GM08714 (cell line): ENCODE measurements at regions not wholly inside any gene's neighbourhood (a gene's known extent, or its start where the extent isn't known, plus 50 kb on each side); places are given as distances from the start of the nearest gene placed in this dataset.

Experiments
- H3K4me3 ChIP-seq: fragments of 200-500 bp; sonication (Bioruptor generic); 2 replicates; pipeline ENCODE4 v1.5.1; 2014; ENCODE audit warnings: mild to moderate bottlenecking, low read length, inconsistent platforms
- ZNF274 ChIP-seq: IDR thresholded peaks from 2 replicates; pipeline ENCODE4 v1.6.1; 2012; ENCODE audit warnings: mild to moderate bottlenecking, low read depth, low read length

DNA sequence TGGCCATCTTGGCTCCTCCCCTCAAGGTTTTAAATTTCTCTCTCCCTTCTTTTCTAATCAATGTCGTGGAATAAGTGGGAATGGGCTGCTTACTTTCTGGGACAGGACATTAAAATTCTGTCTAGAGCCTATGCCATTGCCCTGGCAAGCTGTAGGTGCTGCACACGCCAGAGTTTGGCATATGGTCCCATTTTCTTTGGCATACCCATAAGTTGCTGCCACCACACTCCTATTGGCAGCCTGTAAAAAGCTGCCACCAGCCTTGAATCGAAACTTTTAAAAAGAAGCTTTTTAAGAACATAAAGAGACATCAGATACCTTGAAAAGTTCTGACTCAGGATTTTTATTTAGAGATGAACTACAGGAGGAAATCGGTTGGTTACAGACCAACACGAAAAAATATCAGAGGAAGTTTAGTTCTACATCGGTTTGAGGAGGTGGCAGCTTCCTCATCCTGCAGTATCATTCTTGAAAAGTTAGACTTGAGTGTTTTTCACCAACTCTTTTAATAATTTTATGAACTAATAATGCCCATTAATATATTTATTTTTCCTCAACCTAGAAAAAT is 517.8 kb upstream of the ANO5 start:
- H3K4me3 ChIP-seq: no peak overlapping the region
- no peak for TF ChIP-seq ZNF274

DNA sequence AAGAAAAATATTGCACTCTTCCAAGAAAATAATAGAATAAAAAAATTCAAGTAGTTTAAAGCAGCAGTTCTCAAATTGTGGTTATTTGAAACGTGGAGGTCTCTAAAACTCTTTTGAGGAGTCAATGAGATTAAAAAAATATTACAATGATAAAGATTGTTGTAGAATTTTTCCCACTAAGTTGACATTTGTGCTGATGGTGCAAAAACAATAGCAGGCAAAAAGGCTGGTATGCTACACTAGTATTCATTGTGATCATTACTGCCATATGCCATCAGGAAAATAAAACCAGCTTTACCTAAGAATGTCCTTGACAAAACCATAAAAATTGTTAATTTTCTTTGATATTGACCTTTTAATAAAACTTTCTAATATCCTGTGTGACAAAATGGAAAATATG is 505.2 kb upstream of the ANO5 start:
- no peak overlapping the region for H3K4me3 ChIP-seq
- no peak for TF ChIP-seq ZNF274

GRCh38 chr11:21704539-21704938 is 488.3 kb upstream of the ANO5 start:
- TF ChIP-seq ZNF274: no peak
- no peak overlapping the region for H3K4me3 ChIP-seq

DNA sequence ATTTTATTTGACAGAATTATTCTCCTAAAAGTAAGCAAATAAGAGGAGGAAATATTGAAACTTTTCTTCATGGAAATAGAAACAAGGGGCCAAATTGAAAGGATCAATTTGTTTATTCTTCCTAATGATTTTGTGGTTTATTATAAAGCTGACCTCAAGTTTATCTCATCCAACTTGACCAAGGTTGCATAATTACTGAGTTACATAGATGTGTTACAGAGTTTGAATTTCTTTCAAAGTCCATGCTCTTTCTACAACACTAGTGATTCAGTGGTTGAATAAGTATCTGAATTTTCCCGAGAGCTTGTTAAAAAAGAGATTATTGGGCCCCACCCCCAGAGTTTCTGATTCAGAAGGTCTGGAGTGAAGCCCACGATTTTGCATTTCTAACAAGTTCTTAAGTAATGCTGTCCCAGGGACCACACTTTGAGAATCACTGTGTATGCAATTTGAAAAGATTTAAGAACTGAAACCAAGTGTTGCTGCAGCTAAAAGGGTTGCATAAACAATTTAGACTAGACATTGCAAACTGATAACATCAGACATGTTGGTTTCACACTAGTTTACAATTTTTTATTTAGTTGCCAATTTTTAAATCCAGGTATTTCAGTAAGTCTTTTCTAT is 485.7 kb upstream of the ANO5 start:
- no peak for TF ChIP-seq ZNF274
- H3K4me3 ChIP-seq: no peak overlapping the region

DNA sequence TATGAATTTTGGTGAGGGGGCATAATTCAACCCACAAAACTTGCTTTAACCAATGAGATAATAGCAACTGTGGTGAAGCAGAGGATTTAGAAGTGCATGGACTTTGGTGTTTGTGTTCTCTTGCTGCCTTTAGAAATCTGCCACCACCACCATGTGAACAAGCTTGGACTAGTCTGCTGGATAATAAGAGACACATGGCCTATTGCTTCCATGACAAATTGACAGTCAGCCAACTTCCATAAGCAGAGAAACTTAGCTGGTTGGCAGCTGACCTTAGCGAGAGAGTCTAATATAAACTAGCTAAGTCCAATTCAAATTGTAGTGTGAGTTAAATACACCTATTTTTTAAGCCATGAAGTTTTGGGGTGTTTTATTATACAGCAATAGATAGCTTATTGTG is 482.1 kb upstream of the ANO5 start:
- TF ChIP-seq ZNF274: no peak
- H3K4me3 ChIP-seq: no peak overlapping the region

DNA sequence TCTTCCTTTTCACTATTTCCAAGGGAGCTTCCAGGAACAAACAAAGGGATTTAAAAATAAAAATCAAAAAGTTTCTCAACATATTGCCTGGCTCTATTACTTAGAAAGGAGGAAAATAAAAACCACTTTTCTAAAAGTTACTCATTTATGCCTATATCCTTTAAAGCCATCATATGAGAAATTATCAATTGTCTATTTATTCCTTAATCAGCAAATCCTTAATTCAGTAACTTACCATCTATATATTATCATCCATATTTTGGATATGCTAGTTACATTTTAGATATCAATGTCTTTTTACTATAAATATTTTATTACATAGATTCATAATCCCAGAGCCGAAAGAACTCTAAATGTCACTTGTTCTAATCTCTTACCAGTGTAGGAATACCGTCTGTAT is 481.5 kb upstream of the ANO5 start:
- TF ChIP-seq ZNF274: no peak
- H3K4me3 ChIP-seq: no peak overlapping the region

GRCh38 chr11:21723678-21724077 is 469.2 kb upstream of the ANO5 start:
- H3K4me3 ChIP-seq: no peak overlapping the region
- no peak for TF ChIP-seq ZNF274

- no peak for TF ChIP-seq ZNF274
- H3K4me3 ChIP-seq: no peak overlapping the region
Observed at GRCh38 chr11:21727102-21727501, 465.8 kb upstream of the ANO5 start.

DNA sequence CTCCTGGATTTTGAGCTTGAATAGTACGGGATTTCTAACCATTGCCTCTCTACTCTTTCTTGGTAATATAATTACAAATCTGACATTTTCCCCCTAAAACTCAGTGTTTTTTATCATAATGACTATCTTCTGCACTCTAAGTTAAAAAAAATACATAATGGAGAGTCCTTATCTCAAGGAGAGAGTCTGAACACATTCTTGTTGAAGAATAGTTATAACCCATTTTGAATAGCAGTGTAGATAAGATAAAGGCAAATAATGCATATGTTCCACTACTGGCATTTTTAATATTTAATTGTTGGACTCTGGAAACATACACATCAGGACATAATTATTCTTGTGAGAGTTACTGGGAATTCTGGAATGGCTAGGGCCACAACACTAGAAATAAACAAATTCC is 456.5 kb upstream of the ANO5 start:
- no peak overlapping the region for H3K4me3 ChIP-seq
- TF ChIP-seq ZNF274: no peak

GRCh38 chr11:21752475-21753243 is 440.2 kb upstream of the ANO5 start:
- H3K4me3 ChIP-seq: peak overlapping the region; percentile 70

GRCh38 chr11:21753244-21753767 is 439.6 kb upstream of the ANO5 start:
- H3K4me3 ChIP-seq: peak overlapping the region; percentile 70; the same call in 1 of the 2 replicates

- no peak for TF ChIP-seq ZNF274
- no peak overlapping the region for H3K4me3 ChIP-seq
Observed at GRCh38 chr11:21761000-21761399, 431.9 kb upstream of the ANO5 start.

DNA sequence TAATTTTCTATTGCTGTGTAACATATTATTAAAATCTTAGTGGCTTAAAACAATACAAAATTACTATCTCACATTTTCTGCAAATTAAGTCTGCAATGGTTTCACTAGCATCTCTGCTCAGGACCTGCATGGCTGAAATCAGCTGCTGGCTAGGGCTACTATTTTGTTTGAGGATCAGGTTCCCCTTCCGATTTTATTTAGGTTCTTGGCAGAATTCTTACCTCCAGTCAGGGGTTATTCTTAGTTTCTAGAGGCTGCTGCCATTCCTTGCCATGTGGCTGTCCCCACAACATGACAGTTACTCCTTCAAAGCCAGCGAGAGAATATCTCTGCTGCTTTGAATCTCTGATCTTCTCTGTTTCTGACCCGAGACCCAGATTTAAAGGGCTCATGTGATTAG is 424.5 kb upstream of the ANO5 start:
- no peak overlapping the region for H3K4me3 ChIP-seq
- TF ChIP-seq ZNF274: no peak

DNA sequence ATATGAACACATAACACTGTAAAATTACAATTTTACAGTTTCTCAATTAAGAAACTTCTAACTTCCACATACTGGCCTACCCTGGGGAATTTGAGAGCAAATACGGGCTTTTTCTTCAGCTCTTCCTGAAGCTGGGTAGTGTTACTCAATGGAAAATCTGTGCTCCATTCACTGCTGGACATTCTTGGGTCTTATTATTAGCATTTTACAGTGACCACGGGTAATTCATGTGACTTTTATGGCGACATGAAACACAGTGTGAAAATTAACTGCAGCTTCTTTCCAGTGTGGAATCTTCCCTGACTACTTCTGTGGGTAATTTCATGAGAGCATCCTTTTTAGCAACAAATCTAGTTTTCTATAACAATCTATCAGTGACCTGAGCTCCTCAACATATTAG is 423.7 kb upstream of the ANO5 start:
- TF ChIP-seq ZNF274: no peak
- H3K4me3 ChIP-seq: no peak overlapping the region

- no peak overlapping the region for H3K4me3 ChIP-seq
- no peak for TF ChIP-seq ZNF274
Observed at GRCh38 chr11:21771097-21771496, 421.8 kb upstream of the ANO5 start.
